ENCODE measurements at regions not wholly inside any gene's neighbourhood (a gene's known extent, or its start where the extent isn't known, plus 50 kb on each side); places are given as distances from the start of the nearest gene placed in this dataset.
A peak's percentile ranks its signal among the peaks of the same experiment; 100 is the strongest.

- no peaks in the 10 kb centered on the region for H3K79me1 ChIP-seq (ENCODE audit: insufficient read depth, low read depth, low read length, poor library complexity, severe bottlenecking)
- no peaks in the 10 kb centered on the region for H3K27me3 Mint-ChIP-seq (ENCODE audit: low read depth)
- H3K4me1 Mint-ChIP-seq: no peaks in the 10 kb centered on the region
- H3K56ac ChIP-seq (ENCODE audit: insufficient read length, low read depth, low read length): no peak overlapping the region
- H3K36me3 Mint-ChIP-seq (ENCODE audit: insufficient read depth in 1 of 3, low read depth in 3 of 3): peaks cover 3 to 28% (median 5%) of the 10 kb centered on the region in 3 experiments; a peak in 6 of 7 replicates
- H2BK12ac ChIP-seq (ENCODE audit: insufficient read length, low read depth, low read length): no peak overlapping the region
- no peak overlapping the region for H2AK5ac ChIP-seq (ENCODE audit: insufficient read length, low read length)
- no peaks in the 10 kb centered on the region for H4K20me1 ChIP-seq (ENCODE audit: control insufficient read depth, insufficient read depth, insufficient read length)
- no peaks in the 10 kb centered on the region for H3K4me1 ChIP-seq (ENCODE audit: insufficient read depth, low read length)
- H3K23me2 ChIP-seq (ENCODE audit: insufficient read length, low read depth, low read length, poor library complexity, severe bottlenecking): no peaks in the 10 kb centered on the region
- H3K23ac ChIP-seq (ENCODE audit: insufficient read length, low read depth, low read length): no peak overlapping the region
- H2BK20ac ChIP-seq (ENCODE audit: low read depth, low read length, poor library complexity, severe bottlenecking): no peak overlapping the region
- no peak overlapping the region for H2BK120ac ChIP-seq (ENCODE audit: low read depth, low read length, poor library complexity, severe bottlenecking)
- no peaks in the 10 kb centered on the region for H3K79me2 ChIP-seq (ENCODE audit: insufficient read depth, low read length)
- no peaks in the 10 kb centered on the region for H3K27me3 ChIP-seq (ENCODE audit: insufficient read depth, low read length)
- TF ChIP-seq CTCF (conservative IDR thresholded peaks at IDR 0.05): no peak
- no peak overlapping the region for H3K9ac ChIP-seq (ENCODE audit: extremely low read depth, insufficient read length, low read length)
- no peak overlapping the region for H3K4ac ChIP-seq (ENCODE audit: low read depth, low read length)
- no peak overlapping the region for H2BK5ac ChIP-seq (ENCODE audit: insufficient read length, low read length)
- H3K9me3 ChIP-seq (ENCODE audit: control insufficient read depth, low read depth, low read length): no peaks in the 10 kb centered on the region
- no peak overlapping the region for H2AFZ ChIP-seq (ENCODE audit: low read length)
- H3T11ph ChIP-seq (ENCODE audit: low read length): no peak overlapping the region
- no peak overlapping the region for H3K4me2 ChIP-seq (ENCODE audit: insufficient read depth, insufficient read length, low read length)
- no peak overlapping the region for H3K27ac ChIP-seq (ENCODE audit: insufficient read length, low read depth, low read length)
- H2BK15ac ChIP-seq (ENCODE audit: low read depth, low read length): no peak overlapping the region
- H3K9me3 Mint-ChIP-seq: peaks cover 15 to 19% of the 10 kb centered on the region in 2 experiments
- WGBS (ENCODE audit: extremely low coverage, insufficient read length, low lambda C conversion rate): no CpG with 5 or more reads among the region's 2 CpGs
- H3K27ac Mint-ChIP-seq: peak overlapping the region in 1 of 3 experiments; percentile 93; a peak in 2 of 7 replicates
- no peak overlapping the region for H3K14ac ChIP-seq (ENCODE audit: insufficient read depth, low read length)
- DNase-seq: no peak
- no peak overlapping the region for H4K5ac ChIP-seq (ENCODE audit: insufficient read length, low read depth, low read length)
- no peak overlapping the region for H4K8ac ChIP-seq (replicated peaks; ENCODE audit: insufficient read length, low read depth, low read length)
- no peak overlapping the region for H3K4me3 Mint-ChIP-seq
- H3K18ac ChIP-seq (ENCODE audit: insufficient read length, low read depth, low read length): no peak overlapping the region
- H4K91ac ChIP-seq (ENCODE audit: insufficient read length, low read depth, low read length): no peak overlapping the region
Observed at GRCh38 chr3:176767385-176767784, 429.9 kb downstream of the TBL1XR1 start.

All from H9 (cell line).